ENCODE measurements at regions not wholly inside any gene's neighbourhood (a gene's known extent, or its start where the extent isn't known, plus 50 kb on each side); places are given as distances from the start of the nearest gene placed in this dataset.

- Histone ChIP-seq H2BK5ac (ENCODE audit: low read depth, low read length) (no peak overlapping the region), H3K36me3 (ENCODE audit: control insufficient read depth in 2 of 4, insufficient read depth in 4 of 4, low read length in 3 of 4) (no peaks in the 10 kb centered on the region), H3K4me2 (ENCODE audit: insufficient read depth in 1 of 2, low read depth in 2 of 2, low read length in 2 of 2) (no peak overlapping the region), H3K79me1 (ENCODE audit: low read depth, low read length) (no peaks in the 10 kb centered on the region), H2BK20ac (ENCODE audit: low read length) (peak overlapping the region; percentile 64), H3K14ac (ENCODE audit: insufficient read length) (no peak overlapping the region), H4K91ac (replicated peaks; ENCODE audit: insufficient read length, low read length) (no peak overlapping the region), H3K79me2 (ENCODE audit: control insufficient read depth in 1 of 2, insufficient read depth in 2 of 2, low read length in 2 of 2) (no peaks in the 10 kb centered on the region), H3K23me2 (ENCODE audit: low read depth, low read length) (no peaks in the 10 kb centered on the region), H2AFZ (ENCODE audit: low read length) (no peak overlapping the region), H3K4me1 (replicated peaks in 1 of 4; ENCODE audit: control insufficient read depth in 3 of 4, insufficient read depth in 4 of 4, low read length in 3 of 4) (peaks cover 0 to 8% (median 7%) of the 10 kb centered on the region in 4 experiments; a peak in 4 of 7 replicates), H3K9me3 (ENCODE audit: insufficient read depth in 2 of 2, low read depth in 1 of 2, low read length in 1 of 2) (no peaks in the 10 kb centered on the region), H4K8ac (ENCODE audit: extremely low read depth, insufficient read depth, low read length) (no peak overlapping the region), H3K56ac (replicated peaks; ENCODE audit: insufficient read length, low read depth, low read length) (no peak overlapping the region), H4K5ac (ENCODE audit: insufficient read length, low read depth, low read length) (no peak overlapping the region), H2BK15ac (ENCODE audit: low read length) (no peak overlapping the region), H3K9ac (replicated peaks in 1 of 4; ENCODE audit: extremely low read depth in 1 of 4, low read depth in 3 of 4, low read length in 3 of 4) (no peak overlapping the region), H2AK5ac (ENCODE audit: low read depth, low read length) (no peak overlapping the region; the same call in 1 of the 2 replicates), H2BK12ac (ENCODE audit: low read depth, low read length) (peak overlapping the region; percentile 18; the same call in 1 of the 2 replicates), H3K27me3 (replicated peaks in 1 of 4; ENCODE audit: control insufficient read depth in 3 of 4, extremely low read depth in 1 of 4, insufficient read depth in 3 of 4, low read length in 3 of 4) (no peaks in the 10 kb centered on the region), H4K20me1 (replicated peaks in 1 of 2; ENCODE audit: control insufficient read depth in 1 of 2, insufficient read depth in 2 of 2, low read length in 2 of 2) (no peaks in the 10 kb centered on the region), H2BK120ac (replicated peaks; ENCODE audit: low read depth, low read length) (no peak overlapping the region), H3K23ac (ENCODE audit: insufficient read length) (no peak overlapping the region), H3K18ac (ENCODE audit: extremely low read depth, low read length) (0 out of 2 replicates have a peak overlapping the region, but pooled peaks have one; percentile 10), H3K27ac (ENCODE audit: low read depth, low read length) (no peak overlapping the region), H3K4me3 (ENCODE audit: extremely low read depth in 1 of 4, insufficient read depth in 2 of 4, low read depth in 3 of 4, low read length in 4 of 4) (no peak overlapping the region), H3K4ac (replicated peaks; ENCODE audit: insufficient read length, low read depth, low read length) (no peak overlapping the region)
- no peak for DNase-seq (ENCODE audit: low read depth in 1 of 2, low spot score in 2 of 2)
- no peak for FAIRE-seq
- ChIA-PET POLR2A (ENCODE audit: partially characterized antibody) (interaction anchor here (0.7 kb wide), 1 partner anchor 371 kb away, joined by 3 read pairs; no protein-coding TSS in a partner anchor), CTCF (ENCODE audit: partially characterized antibody) (interaction anchor here (1.5 to 3.2 kb wide), 4 partner anchors 8 to 87 kb away, joined by 5 to 14 read pairs (median 8); no protein-coding TSS in a partner anchor)
- TF ChIP-seq CTBP2 (IDR thresholded peaks at IDR 0.05; ENCODE audit: borderline replicate concordance, insufficient read depth, insufficient read length, low read length) (no peak), E2F6 (IDR thresholded peaks at IDR 0.05) (peak; percentile 22; the same call in 1 of the 2 replicates)
- 91% methylated on average over 11 of the region's 11 CpGs; no CpG with 5 or more reads in 1 of the 2 experiments for WGBS, 2 experiments (ENCODE audit: extremely low coverage in 1 of 2, insufficient coverage in 1 of 2, insufficient read length in 1 of 2, insufficient replicate concordance in 2 of 2, low coverage in 1 of 2, low lambda C conversion rate in 2 of 2, missing lambda C conversion rate in 1 of 2)
These were observed 268.5 kb downstream of the SHQ1 start for GRCh38 chr3:72579581-72580245.

Data from H1 (cell line).